KMS-11 (cell line): ENCODE measurements at regions not wholly inside any gene's neighbourhood (a gene's known extent, or its start where the extent isn't known, plus 50 kb on each side); places are given as distances from the start of the nearest gene placed in this dataset.

Experiments
- H2AFZ ChIP-seq: fragments of 200-600 bp; sonication (generic); 2 replicates; pipeline ENCODE4 v1.6.1; 2016; ENCODE audit warnings: antibody characterized with exemption, mixed run types, low read depth
- H3K27ac ChIP-seq: fragments of 200-600 bp; sonication (generic); 2 replicates; pipeline ENCODE4 v1.6.1; 2016; ENCODE audit warnings: mild to moderate bottlenecking, mixed run types
- H3K27me3 ChIP-seq: fragments of 200-600 bp; sonication (generic); 2 replicates; pipeline ENCODE4 v1.6.1; 2017; ENCODE audit warnings: mild to moderate bottlenecking, low read depth, mixed run types, moderate library complexity; ENCODE audit not compliant: insufficient read depth
- H3K36me3 ChIP-seq: fragments of 200-600 bp; sonication (generic); 2 replicates; pipeline ENCODE4 v1.6.1; 2017; ENCODE audit warnings: mild to moderate bottlenecking, mixed run types; ENCODE audit not compliant: insufficient read depth
- H3K4me1 ChIP-seq: fragments of 200-600 bp; sonication (generic); 2 replicates; pipeline ENCODE4 v1.6.1; 2016; ENCODE audit warnings: mild to moderate bottlenecking, low read depth, mixed run types; ENCODE audit not compliant: poor library complexity, severe bottlenecking
- H3K4me2 ChIP-seq: fragments of 200-600 bp; sonication (generic); 2 replicates; pipeline ENCODE4 v1.7.0; 2016; ENCODE audit warnings: mild to moderate bottlenecking, mixed run types
- H3K4me3 ChIP-seq: fragments of 200-600 bp; sonication (generic); IDR thresholded peaks from 2 replicates; pipeline ENCODE4 v1.6.1; 2017; ENCODE audit warnings: low read depth, low read length, mixed read lengths; ENCODE audit not compliant: insufficient read depth
- H3K79me2 ChIP-seq: fragments of 200-600 bp; sonication (generic); 2 replicates; pipeline ENCODE4 v1.6.1; 2016; ENCODE audit warnings: low read depth, mixed run types; ENCODE audit not compliant: insufficient read depth
- H3K9ac ChIP-seq: fragments of 200-600 bp; sonication (generic); 2 replicates; pipeline ENCODE4 v1.6.1; 2016; ENCODE audit warnings: mild to moderate bottlenecking, mixed run types
- H4K20me1 ChIP-seq: fragments of 200-600 bp; sonication (generic); 2 replicates; pipeline ENCODE4 v1.6.1; 2016; ENCODE audit warnings: mild to moderate bottlenecking, mixed run types; ENCODE audit not compliant: insufficient read depth
- TF ChIP-seq, protein P1 (sequence below): fragments of 200-600 bp; sonication (generic); conservative IDR thresholded peaks from 2 replicates; pipeline ENCODE4 v1.6.1; 2017; ENCODE audit warnings: low read depth, mild to moderate bottlenecking, antibody characterized with exemption, low read length, moderate library complexity, mixed read lengths

DNA sequence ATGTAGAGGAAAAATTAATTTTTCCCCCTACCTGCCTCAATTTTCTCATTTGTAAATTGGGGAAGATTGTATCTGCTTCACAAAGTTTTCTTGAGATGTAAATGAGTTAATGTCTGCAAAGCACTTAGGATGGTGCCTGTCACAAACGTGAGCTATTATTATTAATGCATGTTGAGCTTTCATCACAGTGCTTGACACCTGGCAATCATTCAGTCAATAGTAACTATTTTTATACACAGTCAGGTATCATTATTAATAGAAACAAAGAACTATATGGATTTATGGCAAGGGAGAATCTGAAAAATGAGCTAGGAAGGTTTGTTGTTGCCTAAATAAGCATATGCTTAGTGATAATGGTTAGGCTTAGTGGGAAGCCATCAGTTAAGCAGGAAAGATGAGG, 238.2 kb upstream of the GRM7 start:
- Histone ChIP-seq H3K4me2 (no peak overlapping the region), H3K27ac (no peak overlapping the region), H3K36me3 (no peaks in the 10 kb centered on the region), H3K9ac (no peak overlapping the region), H3K4me3 (no peak overlapping the region), H3K27me3 (no peaks in the 10 kb centered on the region), H2AFZ (no peak overlapping the region), H3K79me2 (no peaks in the 10 kb centered on the region), H4K20me1 (no peaks in the 10 kb centered on the region), H3K4me1 (no peaks in the 10 kb centered on the region)
- TF ChIP-seq, protein P1, sequence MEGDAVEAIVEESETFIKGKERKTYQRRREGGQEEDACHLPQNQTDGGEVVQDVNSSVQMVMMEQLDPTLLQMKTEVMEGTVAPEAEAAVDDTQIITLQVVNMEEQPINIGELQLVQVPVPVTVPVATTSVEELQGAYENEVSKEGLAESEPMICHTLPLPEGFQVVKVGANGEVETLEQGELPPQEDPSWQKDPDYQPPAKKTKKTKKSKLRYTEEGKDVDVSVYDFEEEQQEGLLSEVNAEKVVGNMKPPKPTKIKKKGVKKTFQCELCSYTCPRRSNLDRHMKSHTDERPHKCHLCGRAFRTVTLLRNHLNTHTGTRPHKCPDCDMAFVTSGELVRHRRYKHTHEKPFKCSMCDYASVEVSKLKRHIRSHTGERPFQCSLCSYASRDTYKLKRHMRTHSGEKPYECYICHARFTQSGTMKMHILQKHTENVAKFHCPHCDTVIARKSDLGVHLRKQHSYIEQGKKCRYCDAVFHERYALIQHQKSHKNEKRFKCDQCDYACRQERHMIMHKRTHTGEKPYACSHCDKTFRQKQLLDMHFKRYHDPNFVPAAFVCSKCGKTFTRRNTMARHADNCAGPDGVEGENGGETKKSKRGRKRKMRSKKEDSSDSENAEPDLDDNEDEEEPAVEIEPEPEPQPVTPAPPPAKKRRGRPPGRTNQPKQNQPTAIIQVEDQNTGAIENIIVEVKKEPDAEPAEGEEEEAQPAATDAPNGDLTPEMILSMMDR: no peak

DNA sequence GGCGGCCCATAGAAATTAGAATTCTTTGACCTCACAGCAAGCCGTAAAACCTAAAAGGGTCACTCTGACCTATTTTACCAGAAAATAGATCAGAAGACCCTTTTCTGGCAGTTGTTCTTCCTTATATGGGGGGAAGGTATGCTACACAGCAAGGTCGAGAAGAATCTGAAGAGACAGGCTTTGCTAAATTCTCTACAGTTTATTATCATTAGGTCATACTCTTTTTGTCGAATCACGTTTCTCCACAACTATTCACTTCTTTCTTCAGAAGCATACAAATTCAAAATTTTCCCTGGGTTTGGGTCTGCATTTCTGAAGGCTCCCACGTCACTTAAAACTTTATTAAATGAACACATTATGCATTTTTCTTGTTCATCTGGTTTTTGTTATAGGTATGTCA, 229.5 kb upstream of the GRM7 start:
- TF ChIP-seq, protein P1: no peak
- H3K36me3 ChIP-seq: no peaks in the 10 kb centered on the region
- H3K27me3 ChIP-seq: no peaks in the 10 kb centered on the region

DNA sequence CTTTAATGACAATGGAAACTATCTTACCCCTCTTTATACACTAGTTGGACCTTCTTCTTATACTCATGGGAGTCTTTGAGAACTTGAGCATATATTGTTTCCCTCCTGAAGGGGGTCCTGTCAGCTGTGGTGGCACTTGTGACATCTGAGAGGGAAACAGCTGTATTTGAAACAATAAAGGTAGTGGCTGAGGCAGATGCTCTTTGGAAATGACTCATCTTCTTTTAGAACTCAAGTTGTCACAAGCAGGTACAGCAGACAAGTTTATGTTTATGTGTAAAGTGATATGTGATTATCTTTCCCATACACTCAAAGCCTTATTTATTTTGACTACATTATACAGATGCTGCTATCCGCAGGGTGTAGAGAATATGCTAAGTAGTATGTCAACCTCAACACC, 220.0 kb upstream of the GRM7 start:
- TF ChIP-seq, protein P1: no peak
- no peak overlapping the region for H3K27ac ChIP-seq
- no peaks in the 10 kb centered on the region for H4K20me1 ChIP-seq
- no peak overlapping the region for H2AFZ ChIP-seq
- H3K27me3 ChIP-seq: no peaks in the 10 kb centered on the region
- H3K79me2 ChIP-seq: no peaks in the 10 kb centered on the region
- H3K4me1 ChIP-seq: peaks cover 45% of the 10 kb centered on the region
- H3K4me2 ChIP-seq: no peak overlapping the region
- H3K4me3 ChIP-seq: no peak overlapping the region
- no peaks in the 10 kb centered on the region for H3K36me3 ChIP-seq
- no peak overlapping the region for H3K9ac ChIP-seq

More for the DNA sequence above, 229.5 kb upstream of the GRM7 start:
- H3K27ac ChIP-seq: no peak overlapping the region
- H2AFZ ChIP-seq: no peak overlapping the region
- no peak overlapping the region for H3K4me2 ChIP-seq
- no peak overlapping the region for H3K4me3 ChIP-seq
- H3K9ac ChIP-seq: no peak overlapping the region
- no peaks in the 10 kb centered on the region for H3K4me1 ChIP-seq
- H4K20me1 ChIP-seq: no peaks in the 10 kb centered on the region
- no peaks in the 10 kb centered on the region for H3K79me2 ChIP-seq

DNA sequence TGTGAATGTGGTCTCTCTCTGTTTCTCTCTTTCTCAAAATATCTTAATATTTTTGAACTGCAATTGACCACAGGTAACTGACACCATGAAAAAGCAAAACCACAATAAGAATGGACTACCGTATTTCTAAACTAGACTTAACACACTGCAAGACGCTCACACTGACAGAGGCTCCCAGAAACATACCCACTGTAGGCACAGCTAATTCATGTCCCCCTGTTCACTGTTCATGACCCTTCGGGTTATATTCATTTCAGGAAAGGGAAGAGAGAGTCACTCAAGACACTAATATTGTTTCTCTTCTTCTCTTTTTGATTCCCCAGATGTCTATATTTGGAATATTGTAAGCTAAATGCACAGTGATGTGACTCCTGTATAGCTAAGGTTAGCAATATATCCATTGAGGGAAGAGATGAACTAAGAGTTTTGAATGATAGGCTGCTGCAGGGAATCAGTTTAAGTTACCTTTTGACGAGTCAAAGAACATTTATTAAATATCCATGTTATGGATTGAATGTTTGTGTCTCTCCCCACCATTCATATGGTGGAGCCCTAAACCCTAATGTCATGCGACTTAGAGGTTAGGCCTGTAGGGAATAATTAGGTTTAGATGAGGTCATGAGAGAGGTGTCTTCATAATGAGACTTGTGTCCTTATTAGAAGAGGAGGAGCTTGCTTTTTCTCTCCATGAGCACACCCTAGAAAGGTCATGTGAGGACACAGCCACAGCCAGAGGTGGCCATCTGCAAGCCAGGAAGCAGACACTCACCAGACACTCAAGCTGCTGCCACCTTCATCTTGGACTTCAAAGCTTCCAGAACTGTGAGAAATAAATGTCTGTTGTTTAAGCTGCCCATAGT, 216.6 kb upstream of the GRM7 start:
- Histone ChIP-seq H3K4me1 (peaks cover 56% of the 10 kb centered on the region), H3K79me2 (no peaks in the 10 kb centered on the region), H3K4me2 (peak overlapping the region; percentile 88), H4K20me1 (no peaks in the 10 kb centered on the region), H3K27ac (peak overlapping the region; percentile 82), H3K36me3 (no peaks in the 10 kb centered on the region), H3K9ac (peak overlapping the region; percentile 36), H2AFZ (peak overlapping the region; percentile 26; the same call in 1 of the 2 replicates), H3K27me3 (no peaks in the 10 kb centered on the region), H3K4me3 (no peak overlapping the region)
- TF ChIP-seq, protein P1: no peak
